ENCODE measurements at regions not wholly inside any gene's neighbourhood (a gene's known extent, or its start where the extent isn't known, plus 50 kb on each side); places are given as distances from the start of the nearest gene placed in this dataset.

GRCh38 chr4:26020083-26020668, 106.2 kb downstream of the SMIM20 start:
- WGBS = 81% methylated on average over 10 of the region's 10 CpGs
- Histone ChIP-seq H3K4me3 (ENCODE audit: low read length) (no peak overlapping the region), H3K27me3 (ENCODE audit: insufficient read depth, low read length) (no peaks in the 10 kb centered on the region), H3K27ac (ENCODE audit: low read depth, low read length) (no peak overlapping the region), H3K9ac (ENCODE audit: low read depth, low read length) (no peak overlapping the region), H3K36me3 (ENCODE audit: insufficient read depth, low read length) (no peaks in the 10 kb centered on the region), H3K4me1 (ENCODE audit: insufficient read depth, low read length) (no peaks in the 10 kb centered on the region), H3K9me3 (ENCODE audit: insufficient read depth, low read depth, low read length) (no peaks in the 10 kb centered on the region)

DNA sequence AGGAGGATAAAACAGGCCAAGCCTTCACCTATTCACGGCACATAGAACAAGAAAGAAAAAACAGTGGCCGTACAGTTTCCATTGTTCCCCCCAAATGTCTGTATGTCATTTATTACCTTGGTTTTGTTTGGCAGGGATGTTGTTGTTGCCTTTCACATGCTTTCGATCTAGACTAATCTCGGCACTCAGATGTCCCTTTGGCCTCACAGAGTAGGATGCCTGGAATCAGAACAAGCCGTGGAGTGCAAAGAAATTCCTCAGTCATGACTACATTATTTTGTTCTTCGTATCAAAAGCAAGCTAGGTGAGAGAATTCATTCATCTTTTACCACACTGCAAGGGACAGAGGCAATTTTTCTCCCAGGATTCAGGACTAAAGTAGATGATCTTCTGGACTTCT, 106.9 kb downstream of the SMIM20 start:
- Histone ChIP-seq H3K9ac (ENCODE audit: low read depth, low read length) (no peak overlapping the region), H3K27me3 (ENCODE audit: insufficient read depth, low read length) (no peaks in the 10 kb centered on the region), H3K4me3 (ENCODE audit: low read length) (no peak overlapping the region), H3K9me3 (ENCODE audit: insufficient read depth, low read depth, low read length) (no peaks in the 10 kb centered on the region), H3K4me1 (ENCODE audit: insufficient read depth, low read length) (no peaks in the 10 kb centered on the region), H3K36me3 (ENCODE audit: insufficient read depth, low read length) (no peaks in the 10 kb centered on the region), H3K27ac (ENCODE audit: low read depth, low read length) (no peak overlapping the region)
- WGBS = 86% methylated on average over 6 of the region's 6 CpGs

DNA sequence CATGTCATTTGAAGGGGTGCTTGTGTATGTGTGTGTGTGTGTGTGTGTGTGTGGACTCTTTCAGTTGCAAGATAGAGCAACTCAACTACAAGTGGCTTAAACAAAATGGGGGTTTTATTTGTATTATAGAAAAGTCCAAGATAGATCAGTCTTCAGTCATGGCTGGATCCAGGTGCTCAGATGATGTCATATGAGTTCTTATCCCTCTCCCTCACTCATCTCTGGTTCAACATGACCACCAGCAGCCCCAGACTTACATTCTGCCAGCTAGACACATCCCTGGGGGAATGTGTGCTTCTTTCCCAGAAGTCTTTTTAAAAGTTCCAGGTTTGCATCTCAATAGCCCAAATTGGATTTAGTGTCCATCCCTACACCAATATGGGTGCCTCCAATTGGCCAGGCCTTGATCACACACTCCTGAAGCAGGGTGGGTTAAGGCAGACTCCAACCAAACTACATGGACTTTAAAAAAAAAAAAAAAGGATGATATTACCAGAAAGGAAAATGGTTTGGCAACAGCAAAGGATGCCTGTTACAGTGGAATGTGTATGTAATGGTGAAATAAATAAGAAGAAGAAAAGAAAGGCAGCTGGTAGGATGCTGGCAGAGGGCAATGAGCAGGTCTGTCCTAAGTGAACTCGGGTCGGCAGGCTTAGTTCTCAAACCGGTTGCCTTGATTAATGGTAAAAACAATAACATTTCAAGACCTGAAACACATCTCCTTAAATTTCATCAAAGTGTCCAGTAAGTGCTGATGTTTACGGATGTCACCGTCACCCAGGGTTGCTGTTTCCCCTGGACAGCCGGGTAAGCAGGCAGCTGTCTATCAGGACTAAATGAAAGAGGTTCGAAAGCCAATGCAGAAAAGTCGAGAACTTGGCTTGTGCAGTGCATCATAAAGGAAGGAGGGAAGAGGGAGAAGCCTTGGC, 107.7 kb downstream of the SMIM20 start:
- Histone ChIP-seq H3K9me3 (ENCODE audit: insufficient read depth, low read depth, low read length) (no peaks in the 10 kb centered on the region), H3K4me3 (ENCODE audit: low read length) (no peak overlapping the region), H3K36me3 (ENCODE audit: insufficient read depth, low read length) (no peaks in the 10 kb centered on the region), H3K4me1 (ENCODE audit: insufficient read depth, low read length) (no peaks in the 10 kb centered on the region), H3K27ac (ENCODE audit: low read depth, low read length) (no peak overlapping the region), H3K27me3 (ENCODE audit: insufficient read depth, low read length) (no peaks in the 10 kb centered on the region), H3K9ac (ENCODE audit: low read depth, low read length) (no peak overlapping the region)
- WGBS = 94% methylated on average over 8 of the region's 8 CpGs

DNA sequence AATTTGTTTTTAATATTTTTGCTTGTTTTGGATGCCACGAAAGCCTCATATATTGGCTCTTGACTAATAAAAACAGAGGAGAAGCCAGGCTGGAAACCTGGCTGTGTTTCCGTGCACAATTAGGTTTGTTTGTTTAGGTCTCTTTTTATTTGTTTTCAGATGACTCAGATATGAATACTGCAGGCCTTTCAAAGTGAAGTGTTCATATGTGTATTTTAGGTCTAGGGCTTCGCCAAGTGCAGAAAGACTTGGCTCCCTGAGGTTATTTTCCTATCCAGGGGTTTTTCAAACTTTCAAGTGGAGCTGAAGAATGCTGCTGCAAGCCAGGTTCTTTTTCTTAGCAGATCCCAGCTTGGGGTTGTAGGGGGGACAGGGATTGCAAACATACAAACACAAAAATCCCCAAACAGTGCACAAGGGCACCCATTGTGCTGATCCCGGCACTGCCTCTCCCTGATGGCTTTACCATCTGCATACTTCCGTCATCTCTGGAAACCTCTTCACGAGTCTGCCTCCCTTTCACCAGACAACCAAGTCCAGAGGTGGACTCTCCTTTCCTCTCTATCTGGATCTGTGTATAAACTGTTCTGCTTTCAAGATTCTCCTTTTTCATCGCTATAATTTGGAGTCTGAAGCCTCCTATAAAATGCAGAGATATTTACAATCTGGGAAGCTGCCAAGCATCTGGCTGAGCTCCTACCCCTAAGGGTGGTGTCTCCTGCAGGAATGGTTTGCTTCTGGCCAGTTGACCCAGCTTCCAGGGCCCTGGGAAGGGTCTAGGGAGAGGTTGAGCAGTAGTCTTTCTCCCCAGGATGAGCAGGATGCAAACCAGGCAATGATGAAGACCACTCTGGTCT, 108.6 kb downstream of the SMIM20 start:
- Histone ChIP-seq H3K27ac (ENCODE audit: low read depth, low read length) (no peak overlapping the region), H3K9me3 (ENCODE audit: insufficient read depth, low read depth, low read length) (no peaks in the 10 kb centered on the region), H3K4me3 (ENCODE audit: low read length) (no peak overlapping the region)

DNA sequence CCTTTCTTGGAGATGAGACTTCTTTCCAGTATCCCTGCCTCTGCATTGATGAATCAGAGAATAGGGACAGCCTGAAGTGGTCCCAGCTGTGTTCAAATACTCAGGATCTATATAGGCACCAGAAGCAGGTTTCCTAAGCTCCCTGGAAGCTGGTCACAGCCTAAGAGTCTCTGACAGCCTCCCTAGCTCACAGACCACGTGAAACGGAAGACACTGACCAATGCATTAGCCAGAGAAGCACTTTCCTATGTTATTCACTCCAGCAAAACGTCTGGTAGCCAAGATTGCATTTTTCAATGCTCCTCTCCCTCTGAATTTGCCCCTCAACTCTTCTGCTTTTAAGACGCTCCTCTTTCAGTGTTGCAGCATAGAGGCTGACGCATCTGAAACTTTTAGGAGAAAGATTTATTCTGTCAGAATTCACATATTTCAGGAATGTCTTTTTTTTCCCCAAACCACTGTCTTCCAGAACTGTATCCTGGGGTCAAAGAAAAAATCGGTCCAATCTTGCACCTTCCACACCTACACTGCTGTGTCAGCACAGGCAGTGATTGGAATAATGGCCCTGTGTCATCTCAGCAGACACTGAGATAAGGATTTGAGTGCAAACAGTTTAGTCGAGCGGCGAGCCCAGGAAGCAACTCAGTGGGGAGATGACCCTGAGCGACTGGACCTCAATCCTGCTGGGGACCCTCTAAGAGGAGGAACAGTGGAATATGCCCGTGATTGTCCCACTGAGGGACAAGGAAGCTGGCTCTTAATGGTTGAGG, 109.4 kb downstream of the SMIM20 start:
- Histone ChIP-seq H3K4me3 (ENCODE audit: low read length) (no peak overlapping the region), H3K9me3 (ENCODE audit: insufficient read depth, low read depth, low read length) (no peaks in the 10 kb centered on the region), H3K27ac (ENCODE audit: low read depth, low read length) (no peak overlapping the region), H3K27me3 (ENCODE audit: insufficient read depth, low read length) (no peaks in the 10 kb centered on the region), H3K4me1 (ENCODE audit: insufficient read depth, low read length) (peaks cover 4% of the 10 kb centered on the region), H3K9ac (ENCODE audit: low read depth, low read length) (no peak overlapping the region), H3K36me3 (ENCODE audit: insufficient read depth, low read length) (no peaks in the 10 kb centered on the region)
- WGBS = 87% methylated on average over 11 of the region's 11 CpGs

More for the DNA sequence above, 108.6 kb downstream of the SMIM20 start:
- WGBS = 85% methylated on average over 7 of the region's 7 CpGs
- Histone ChIP-seq H3K4me1 (ENCODE audit: insufficient read depth, low read length) (no peaks in the 10 kb centered on the region), H3K9ac (ENCODE audit: low read depth, low read length) (no peak overlapping the region), H3K36me3 (ENCODE audit: insufficient read depth, low read length) (no peaks in the 10 kb centered on the region), H3K27me3 (ENCODE audit: insufficient read depth, low read length) (no peaks in the 10 kb centered on the region)

GRCh38 chr4:26024079-26024478, 110.1 kb downstream of the SMIM20 start:
- H3K9ac ChIP-seq (ENCODE audit: low read depth, low read length) = no peak overlapping the region
- H3K36me3 ChIP-seq (ENCODE audit: insufficient read depth, low read length) = no peaks in the 10 kb centered on the region
- 74% methylated on average over 5 of the region's 5 CpGs for WGBS
- no peaks in the 10 kb centered on the region for H3K9me3 ChIP-seq (ENCODE audit: insufficient read depth, low read depth, low read length)
- H3K27me3 ChIP-seq (ENCODE audit: insufficient read depth, low read length) = no peaks in the 10 kb centered on the region
- H3K27ac ChIP-seq (ENCODE audit: low read depth, low read length) = no peak overlapping the region
- peaks cover 4% of the 10 kb centered on the region for H3K4me1 ChIP-seq (ENCODE audit: insufficient read depth, low read length)
- no peak overlapping the region for H3K4me3 ChIP-seq (ENCODE audit: low read length)

GRCh38 chr4:26028133-26028792, 114.2 kb downstream of the SMIM20 start:
- peak overlapping the region; percentile 40 for H3K4me3 ChIP-seq (ENCODE audit: low read length)
- no peaks in the 10 kb centered on the region for H3K9me3 ChIP-seq (ENCODE audit: insufficient read depth, low read depth, low read length)
- H3K4me1 ChIP-seq (ENCODE audit: insufficient read depth, low read length) = peaks cover 31% of the 10 kb centered on the region
- H3K9ac ChIP-seq (ENCODE audit: low read depth, low read length) = peak overlapping the region; percentile 76; the same call in 1 of the 2 replicates
- no peaks in the 10 kb centered on the region for H3K36me3 ChIP-seq (ENCODE audit: insufficient read depth, low read length)
- H3K27me3 ChIP-seq (ENCODE audit: insufficient read depth, low read length) = peaks cover 3% of the 10 kb centered on the region; the same call in 1 of the 2 replicates
- H3K27ac ChIP-seq (ENCODE audit: low read depth, low read length) = no peak overlapping the region
- 80% methylated on average over 22 of the region's 22 CpGs for WGBS

DNA sequence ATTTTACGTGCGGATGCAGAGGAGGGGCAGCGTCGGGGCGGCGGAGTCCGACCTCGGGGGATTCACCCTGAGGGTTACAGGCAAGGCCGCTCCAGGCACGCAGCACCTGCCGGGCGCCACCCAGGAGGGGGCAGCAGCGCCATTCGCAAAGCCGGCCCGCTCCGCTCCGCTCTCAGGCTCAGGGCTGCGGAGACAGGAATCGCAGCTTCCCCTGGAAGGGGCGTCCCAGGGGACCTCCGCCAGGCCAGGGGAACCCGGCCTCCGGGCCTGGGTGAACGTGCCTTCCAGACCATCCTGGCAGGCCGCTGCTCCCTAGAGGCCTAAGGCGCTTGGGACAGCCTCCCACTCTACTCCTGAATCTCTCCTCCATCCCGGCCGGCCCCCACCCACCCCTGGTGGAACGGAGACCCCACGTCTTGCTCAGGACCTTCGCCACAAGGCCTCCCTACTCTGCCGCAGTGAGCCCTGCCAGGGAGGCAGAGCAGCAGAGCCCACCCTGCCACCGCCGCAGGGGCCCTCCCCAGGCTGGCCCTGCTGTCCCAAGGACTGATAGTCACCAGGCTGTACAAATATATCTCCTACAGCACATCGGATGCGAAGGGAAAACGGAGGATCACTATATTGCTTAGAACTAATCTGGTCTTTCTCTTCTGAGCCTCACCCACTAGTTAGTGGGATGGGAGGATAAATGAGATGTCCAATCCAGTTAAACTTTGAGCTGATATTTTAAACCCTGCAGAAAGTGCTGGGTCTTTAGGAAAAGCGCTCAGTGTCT, 115.0 kb downstream of the SMIM20 start:
- WGBS = 23% methylated on average over 39 of the region's 39 CpGs

DNA sequence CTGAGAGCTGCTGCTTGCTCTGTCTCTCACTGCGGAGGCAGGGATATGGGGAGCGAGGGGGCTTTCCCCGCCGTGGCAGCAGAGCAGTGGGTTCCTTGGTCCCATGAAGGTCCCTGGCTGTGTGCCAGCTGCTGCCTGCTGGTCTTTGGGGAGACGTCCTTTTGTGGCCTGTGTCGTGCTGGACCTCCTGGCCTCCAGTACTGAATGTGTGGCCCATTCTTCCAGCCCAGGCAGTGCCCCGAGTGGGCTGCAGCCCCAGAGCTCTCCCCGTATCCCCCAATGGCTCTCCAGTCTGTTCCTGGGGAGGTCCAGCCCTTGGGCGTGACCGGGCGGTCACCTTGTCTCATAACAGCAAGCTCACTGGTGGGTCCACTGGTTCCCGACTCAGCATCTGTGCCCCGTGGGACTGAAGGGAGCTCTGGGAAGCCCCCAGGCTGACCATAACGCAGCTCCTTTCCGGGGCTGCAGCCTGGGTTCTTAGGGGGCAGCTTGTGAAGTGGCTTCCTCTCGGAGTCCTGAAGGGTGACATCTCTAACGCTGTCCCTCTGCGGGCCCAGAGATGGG, 115.6 kb downstream of the SMIM20 start:
- Histone ChIP-seq H3K4me1 (ENCODE audit: insufficient read depth, low read length) (peaks cover 31% of the 10 kb centered on the region), H3K9ac (ENCODE audit: low read depth, low read length) (peak overlapping the region; percentile 76), H3K4me3 (ENCODE audit: low read length) (peak overlapping the region; percentile 40), H3K9me3 (ENCODE audit: insufficient read depth, low read depth, low read length) (no peaks in the 10 kb centered on the region), H3K27me3 (ENCODE audit: insufficient read depth, low read length) (peaks cover 3% of the 10 kb centered on the region; the same call in 1 of the 2 replicates), H3K36me3 (ENCODE audit: insufficient read depth, low read length) (no peaks in the 10 kb centered on the region), H3K27ac (ENCODE audit: low read depth, low read length) (peak overlapping the region; percentile 100)
- WGBS = 54% methylated on average over 18 of the region's 18 CpGs

More for the DNA sequence above, 115.0 kb downstream of the SMIM20 start:
- Histone ChIP-seq H3K27me3 (ENCODE audit: insufficient read depth, low read length) (peaks cover 3% of the 10 kb centered on the region; the same call in 1 of the 2 replicates), H3K4me1 (ENCODE audit: insufficient read depth, low read length) (peaks cover 31% of the 10 kb centered on the region), H3K36me3 (ENCODE audit: insufficient read depth, low read length) (no peaks in the 10 kb centered on the region), H3K9me3 (ENCODE audit: insufficient read depth, low read depth, low read length) (no peaks in the 10 kb centered on the region), H3K9ac (ENCODE audit: low read depth, low read length) (peak overlapping the region; percentile 76), H3K4me3 (ENCODE audit: low read length) (peak overlapping the region; percentile 40), H3K27ac (ENCODE audit: low read depth, low read length) (peak overlapping the region; percentile 100)
